GM23248 (cell line): ENCODE measurements at regions not wholly inside any gene's neighbourhood (a gene's known extent, or its start where the extent isn't known, plus 50 kb on each side); places are given as distances from the start of the nearest gene placed in this dataset.

Source experiments
- EZH2 ChIP-seq: fragments of 200-600 bp; sonication (generic); IDR thresholded peaks from 2 replicates; pipeline ENCODE4 v1.6.1; 2018; ENCODE audit warnings: antibody characterized with exemption, mild to moderate bottlenecking; ENCODE audit not compliant: insufficient read depth, poor library complexity, severe bottlenecking
- EZH2phosphoT487 ChIP-seq: fragments of 200-600 bp; sonication (generic); IDR thresholded peaks from 2 replicates; pipeline ENCODE4 v1.6.1; 2018; ENCODE audit warnings: antibody characterized with exemption, moderate library complexity, mild to moderate bottlenecking, low read depth; ENCODE audit not compliant: insufficient read depth

DNA sequence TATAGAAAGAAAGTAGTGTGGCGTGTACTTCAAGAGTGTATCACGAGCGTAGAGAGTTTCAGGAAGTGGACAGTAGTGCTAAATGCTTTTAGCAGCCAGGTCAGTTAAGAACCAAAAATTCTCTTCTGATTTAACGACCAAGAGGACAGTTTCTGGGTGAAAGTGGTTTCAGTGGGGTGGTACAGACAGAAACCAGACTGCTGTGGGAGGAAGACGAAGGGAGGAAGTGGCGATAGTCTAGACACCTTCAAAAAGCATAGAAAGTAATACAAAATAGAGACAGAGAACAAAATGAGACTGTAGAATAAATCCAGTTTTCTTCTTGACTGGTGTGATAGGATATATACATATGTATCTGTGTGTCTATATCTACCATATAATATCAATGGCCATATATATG, 93.5 kb downstream of the MBL2 start:
- TF ChIP-seq EZH2phosphoT487 (no peak), EZH2 (no peak)
